MM.1S (cell line): ENCODE measurements at regions not wholly inside any gene's neighbourhood (a gene's known extent, or its start where the extent isn't known, plus 50 kb on each side); places are given as distances from the start of the nearest gene placed in this dataset.

Experiments
- DNase-seq: peaks from one replicate; pipeline ENCODE4 v3.0.0-alpha.2; 2015
- H2AFZ ChIP-seq: fragments of 300-600 bp; sonication (generic); 2 replicates; pipeline ENCODE4 v1.6.0; 2016; ENCODE audit warnings: antibody characterized with exemption, low read length
- H3F3A ChIP-seq: fragments of 300-600 bp; sonication (generic); 2 replicates; pipeline ENCODE4 v1.6.1; 2016; ENCODE audit warnings: mild to moderate bottlenecking, antibody characterized with exemption, low read length, moderate library complexity, mixed read lengths; ENCODE audit not compliant: insufficient read depth
- H3K27ac ChIP-seq: fragments of 300-600 bp; sonication (generic); 2 replicates; pipeline ENCODE4 v1.5.1; 2016; ENCODE audit warnings: mild to moderate bottlenecking, low read length
- H3K27me3 ChIP-seq: fragments of 300-600 bp; sonication (generic); replicated peaks from 2 replicates; pipeline ENCODE4 v1.6.0; 2016; ENCODE audit warnings: low read length; ENCODE audit not compliant: insufficient read depth
- H3K36me3 ChIP-seq: fragments of 300-600 bp; sonication (generic); replicated peaks from 2 replicates; pipeline ENCODE4 v1.6.1; 2016; ENCODE audit warnings: mild to moderate bottlenecking, low read length, mixed read lengths; ENCODE audit not compliant: insufficient read depth
- H3K4me1 ChIP-seq: fragments of 300-600 bp; sonication (generic); 2 replicates; pipeline ENCODE4 v1.6.1; 2016; ENCODE audit warnings: low read length, mixed read lengths
- H3K4me2 ChIP-seq: fragments of 300-600 bp; sonication (generic); 2 replicates; pipeline ENCODE4 v1.6.0; 2016; ENCODE audit warnings: low read depth, low read length
- H3K4me3 ChIP-seq: fragments of 300-600 bp; sonication (generic); 2 replicates; pipeline ENCODE4 v1.5.1; 2016; ENCODE audit warnings: low read length, mixed read lengths
- H3K79me2 ChIP-seq: fragments of 300-600 bp; sonication (generic); 2 replicates; pipeline ENCODE4 v1.6.1; 2016; ENCODE audit warnings: mixed run types, low read length, mixed read lengths
- H3K9ac ChIP-seq: fragments of 300-600 bp; sonication (generic); 2 replicates; pipeline ENCODE4 v1.6.1; 2016; ENCODE audit warnings: low read length, mixed read lengths
- H3K9me2 ChIP-seq: fragments of 300-600 bp; sonication (generic); replicated peaks from 2 replicates; pipeline ENCODE4 v1.6.1; 2016; ENCODE audit warnings: mild to moderate bottlenecking, low read length, mixed read lengths; ENCODE audit not compliant: insufficient read depth
- H3K9me3 ChIP-seq: fragments of 300-600 bp; sonication (generic); replicated peaks from 2 replicates; pipeline ENCODE4 v1.6.1; 2016; ENCODE audit warnings: mild to moderate bottlenecking, low read length, mixed read lengths; ENCODE audit not compliant: insufficient read depth
- H4K20me1 ChIP-seq: fragments of 300-600 bp; sonication (generic); 2 replicates; pipeline ENCODE4 v1.6.1; 2016; ENCODE audit warnings: mild to moderate bottlenecking, low read length, moderate library complexity, mixed read lengths; ENCODE audit not compliant: insufficient read depth
- CTCF ChIP-seq: fragments of 300-600 bp; sonication (generic); IDR thresholded peaks from 2 replicates; pipeline ENCODE4 v1.5.1; 2016; ENCODE audit warnings: antibody characterized with exemption, low read length, mixed read lengths
- EZH2 ChIP-seq: fragments of 300-600 bp; sonication (generic); optimal IDR thresholded peaks from 2 replicates; pipeline ENCODE3; 2017; ENCODE audit warnings: low read depth, mild to moderate bottlenecking, antibody characterized with exemption, low read length, mixed read lengths
- EZH2phosphoT487 ChIP-seq: fragments of 300-600 bp; sonication (generic); IDR thresholded peaks from 2 replicates; pipeline ENCODE4 v1.6.1; 2018; ENCODE audit warnings: antibody characterized with exemption, low read length

- H3K79me2 ChIP-seq = no peaks in the 10 kb centered on the region
These were observed 240.2 kb upstream of the CNTNAP2 start for GRCh38 chr7:145876376-145876775.

GRCh38 chr7:145875267-145875666 lies 241.3 kb upstream of the CNTNAP2 start:
- no peaks in the 10 kb centered on the region for H3K9me2 ChIP-seq
- no peaks in the 10 kb centered on the region for H3K27me3 ChIP-seq
- TF ChIP-seq EZH2phosphoT487 = no peak
- no peak for TF ChIP-seq EZH2
- no peak for TF ChIP-seq CTCF
- peaks cover 10% of the 10 kb centered on the region for H3K4me1 ChIP-seq
- no peak overlapping the region for H2AFZ ChIP-seq
- H3K79me2 ChIP-seq = no peaks in the 10 kb centered on the region
- H4K20me1 ChIP-seq = no peaks in the 10 kb centered on the region
- no peak for DNase-seq
- H3K27ac ChIP-seq = no peak overlapping the region
- H3K36me3 ChIP-seq = no peaks in the 10 kb centered on the region
- H3K9me3 ChIP-seq = no peaks in the 10 kb centered on the region
- H3K9ac ChIP-seq = no peak overlapping the region
- no peak overlapping the region for H3K4me2 ChIP-seq
- no peaks in the 10 kb centered on the region for H3F3A ChIP-seq
- no peak overlapping the region for H3K4me3 ChIP-seq

More at GRCh38 chr7:145876376-145876775, 240.2 kb upstream of the CNTNAP2 start:
- no peak overlapping the region for H3K4me3 ChIP-seq
- no peaks in the 10 kb centered on the region for H3K9me2 ChIP-seq
- no peaks in the 10 kb centered on the region for H3F3A ChIP-seq
- no peaks in the 10 kb centered on the region for H3K9me3 ChIP-seq
- H2AFZ ChIP-seq = no peak overlapping the region
- no peak overlapping the region for H3K9ac ChIP-seq
- TF ChIP-seq EZH2 = no peak
- no peak for TF ChIP-seq CTCF
- TF ChIP-seq EZH2phosphoT487 = no peak
- DNase-seq = no peak
- H3K27ac ChIP-seq = no peak overlapping the region
- no peaks in the 10 kb centered on the region for H4K20me1 ChIP-seq
- no peaks in the 10 kb centered on the region for H3K36me3 ChIP-seq
- peaks cover 6% of the 10 kb centered on the region; the same call in 1 of the 2 replicates for H3K4me1 ChIP-seq
- no peaks in the 10 kb centered on the region for H3K27me3 ChIP-seq
- no peak overlapping the region for H3K4me2 ChIP-seq

DNA sequence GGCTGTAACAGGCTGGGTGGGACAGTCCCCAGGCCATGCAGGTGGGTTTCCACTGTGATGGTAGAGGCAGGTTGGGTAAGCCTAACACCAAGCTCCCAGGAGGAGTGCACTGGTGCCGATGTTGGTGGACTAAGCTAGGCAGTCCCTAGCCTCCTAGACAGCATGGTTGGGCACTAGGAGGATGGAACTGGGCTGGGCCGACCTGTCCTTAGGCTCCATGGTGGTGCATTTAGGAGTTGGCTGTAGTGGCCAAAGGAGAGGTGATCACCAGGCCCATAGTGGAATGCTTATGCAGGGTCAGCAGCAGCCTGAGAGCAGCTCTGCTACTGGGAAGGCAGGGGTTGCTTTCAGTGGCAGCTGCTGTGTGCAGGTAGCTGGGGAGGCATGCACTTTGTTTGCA lies 247.7 kb upstream of the CNTNAP2 start:
- no peak overlapping the region for H3K9ac ChIP-seq
- H3K27ac ChIP-seq = no peak overlapping the region
- H4K20me1 ChIP-seq = no peaks in the 10 kb centered on the region
- no peaks in the 10 kb centered on the region for H3K9me2 ChIP-seq
- DNase-seq = no peak
- H3K79me2 ChIP-seq = no peaks in the 10 kb centered on the region
- no peaks in the 10 kb centered on the region for H3K27me3 ChIP-seq
- H2AFZ ChIP-seq = no peak overlapping the region
- no peak overlapping the region for H3K4me3 ChIP-seq
- TF ChIP-seq CTCF (no peak), EZH2phosphoT487 (no peak), EZH2 (no peak)
- H3K9me3 ChIP-seq = no peaks in the 10 kb centered on the region
- H3K36me3 ChIP-seq = no peaks in the 10 kb centered on the region
- H3K4me1 ChIP-seq = peaks cover 10% of the 10 kb centered on the region
- no peak overlapping the region for H3K4me2 ChIP-seq
- H3F3A ChIP-seq = no peaks in the 10 kb centered on the region
